Vagina (tissue), 2 donors: ENCODE measurements at regions not wholly inside any gene's neighbourhood (a gene's known extent, or its start where the extent isn't known, plus 50 kb on each side); places are given as distances from the start of the nearest gene placed in this dataset.

ENCODE experiments used
- CTCF ChIP-seq, 3 experiments: fragments of 450-650 bp in 2 of 3; fragments of 200-600 bp in 1 of 3; sonication (generic) in 1 of 3; IDR thresholded peaks; one replicate each; pipeline ENCODE4 v1.5.1; 2017 to 2019; ENCODE audit warnings: antibody characterized with exemption in 3 of 3, mild to moderate bottlenecking in 2 of 3, moderate library complexity in 2 of 3
- POLR2A ChIP-seq, 2 donors: fragments of 450-650 bp; IDR thresholded peaks; one replicate each; pipeline ENCODE4 v1.6.1; 2017; ENCODE audit warnings: antibody characterized with exemption in 2 of 2, mild to moderate bottlenecking in 2 of 2, moderate library complexity in 2 of 2
- POLR2AphosphoS5 ChIP-seq, 2 donors: sonication (generic); formaldehyde crosslinking; IDR thresholded peaks; one replicate each; pipeline ENCODE4 v1.9.0; 2017; ENCODE audit warnings: antibody characterized with exemption in 2 of 2, mild to moderate bottlenecking in 2 of 2, low read depth in 1 of 2; ENCODE audit not compliant: insufficient read depth in 1 of 2

- TF ChIP-seq CTCF (IDR thresholded peaks at IDR 0.05), result no peak
- no peak for TF ChIP-seq POLR2A (IDR thresholded peaks at IDR 0.05)
- no peak for TF ChIP-seq POLR2AphosphoS5 (IDR thresholded peaks at IDR 0.05; ENCODE audit: insufficient read depth in 1 of 2, low read depth in 1 of 2)
Measured at GRCh38 chr15:31609906-31610305, 283.3 kb downstream of the KLF13 start.
